ENCODE measurements at regions not wholly inside any gene's neighbourhood (a gene's known extent, or its start where the extent isn't known, plus 50 kb on each side); places are given as distances from the start of the nearest gene placed in this dataset.
"Not testable (repeated sequence)": the region's sequence is repeated elsewhere in the genome, so short reads cannot be mapped to it uniquely, and the experiment has no call there.

DNA sequence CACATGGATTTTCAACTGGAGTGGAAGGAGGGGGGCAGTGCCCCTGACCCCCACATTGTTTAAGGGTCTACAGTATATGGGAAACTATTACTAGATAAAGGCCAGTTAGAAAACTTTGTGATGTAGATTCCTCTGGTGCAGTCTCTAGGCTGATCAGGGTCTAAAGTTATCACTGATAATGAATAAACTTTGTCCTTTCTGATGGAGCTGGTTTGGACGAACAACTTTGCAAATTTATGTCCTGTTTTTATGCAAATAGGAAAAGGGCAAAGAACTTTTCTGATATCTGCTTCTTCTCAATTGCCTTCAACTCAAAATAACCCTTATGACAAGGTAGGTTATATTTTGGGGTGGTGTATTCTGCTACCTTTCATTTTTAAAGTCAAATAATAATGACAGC, 829.2 kb upstream of the ACVR2A start:
- DNase-seq (ENCODE audit: low read depth), result no peak

DNA sequence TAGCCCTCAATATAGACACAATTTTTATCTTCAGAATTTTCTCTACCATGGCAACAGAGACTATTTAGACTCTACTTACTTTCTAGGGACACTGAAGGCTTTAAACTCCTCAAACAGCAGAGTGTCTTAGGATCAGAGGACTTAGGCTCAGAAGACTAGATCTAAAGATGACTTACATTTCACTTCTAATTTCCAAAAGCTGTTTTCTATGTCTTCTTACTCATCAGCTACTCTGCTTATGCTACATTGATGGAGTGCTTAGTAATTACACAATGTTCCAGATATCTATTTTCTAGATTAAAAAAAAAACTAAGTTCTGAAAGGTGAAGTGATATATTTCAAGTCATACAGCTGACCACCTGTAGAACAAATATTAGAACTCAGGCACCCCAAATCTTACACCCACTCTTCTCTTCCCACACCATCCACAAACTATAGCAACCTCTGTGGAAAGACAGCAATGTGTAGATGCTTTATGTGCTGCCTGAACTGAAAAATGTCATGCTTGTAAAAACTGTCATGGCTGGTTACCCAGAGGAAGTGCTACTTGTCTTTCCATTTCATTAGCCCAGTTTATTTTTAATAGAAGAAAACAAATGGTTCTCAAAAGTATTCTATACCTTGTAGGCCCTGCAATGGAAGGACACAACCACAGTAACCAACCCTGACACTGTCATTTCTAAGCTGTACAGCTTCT, 831.0 kb upstream of the ACVR2A start:
- DNase-seq (ENCODE audit: low read depth), result no peak

DNA sequence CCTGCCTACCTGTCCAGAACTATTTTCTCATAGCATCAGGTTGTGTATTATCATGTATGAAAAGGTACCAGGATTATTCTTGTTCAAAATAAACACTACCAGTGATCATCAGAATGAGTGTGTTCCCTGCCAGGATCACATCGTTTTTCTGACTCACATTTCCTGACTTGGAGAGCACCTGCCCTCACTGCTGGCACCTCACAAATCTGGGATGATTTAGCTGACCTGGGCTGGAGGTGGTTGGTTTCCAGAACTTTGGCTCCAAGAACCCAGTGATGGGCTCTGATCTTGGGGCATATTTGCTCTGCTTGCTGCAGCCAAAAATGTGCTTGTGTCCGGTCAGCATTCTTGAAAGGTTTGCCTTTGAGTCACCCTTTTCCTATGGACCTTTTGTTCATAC, 836.3 kb upstream of the ACVR2A start:
- no peak for DNase-seq (ENCODE audit: low read depth)

DNA sequence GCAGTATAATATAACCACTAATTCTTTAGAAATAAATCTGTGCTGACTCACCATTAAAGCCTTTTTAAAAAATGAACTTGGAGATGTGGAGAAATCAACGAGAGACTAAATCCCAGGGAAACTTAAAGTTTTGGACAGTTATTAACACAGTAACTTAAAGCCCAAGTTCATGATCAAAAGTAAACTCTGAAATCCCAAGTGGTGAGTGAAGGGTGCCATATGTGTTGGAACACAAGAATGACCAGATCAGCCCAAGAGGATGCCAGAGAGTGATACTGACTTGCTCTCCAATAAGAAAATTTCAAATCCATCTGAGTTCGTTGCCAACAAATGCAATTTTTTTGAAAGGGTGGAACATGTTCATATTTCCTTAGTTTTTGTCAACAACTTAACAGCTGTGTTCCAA, 838.1 kb upstream of the ACVR2A start:
- DNase-seq (ENCODE audit: low read depth), result no peak

DNA sequence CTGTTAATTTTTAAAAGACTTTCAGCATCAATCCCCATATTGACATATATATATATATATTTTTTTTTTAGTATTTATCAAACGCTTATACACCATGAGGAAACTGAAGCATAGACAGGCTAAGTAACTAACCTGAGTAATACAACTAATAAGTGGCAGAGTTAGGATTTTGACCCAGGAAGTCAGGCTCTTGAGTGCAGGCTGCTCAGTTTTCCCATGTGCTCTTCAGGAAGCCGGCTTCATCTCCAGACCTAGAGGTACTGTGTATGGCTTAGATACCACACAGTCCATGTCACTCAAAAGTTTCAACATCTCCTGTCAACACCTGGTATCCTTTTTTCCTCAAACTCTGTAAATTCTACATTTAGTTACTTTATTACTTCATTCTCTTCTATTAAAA, 841.7 kb upstream of the ACVR2A start:
- DNase-seq (ENCODE audit: low read depth), result no peak

DNA sequence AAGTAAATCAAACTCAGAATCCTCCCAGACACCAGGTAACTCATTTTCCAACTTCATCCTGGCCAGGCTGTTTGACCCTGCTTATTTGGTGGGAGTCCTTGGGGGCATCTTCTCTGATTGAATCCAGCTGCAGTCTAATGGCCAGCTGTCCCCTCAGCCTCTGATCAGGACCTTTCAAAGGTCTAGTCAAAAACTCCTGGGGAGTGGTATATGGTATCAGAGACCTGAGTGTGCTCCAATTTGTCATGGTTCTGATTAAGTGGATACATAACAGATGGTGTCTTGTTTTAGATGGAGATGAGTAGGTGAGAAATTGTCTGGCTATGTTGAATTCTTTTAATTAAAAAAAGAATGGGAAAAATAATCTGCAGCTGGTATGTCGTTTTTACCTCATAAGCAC, 842.6 kb upstream of the ACVR2A start:
- no peak for DNase-seq (ENCODE audit: low read depth)

DNA sequence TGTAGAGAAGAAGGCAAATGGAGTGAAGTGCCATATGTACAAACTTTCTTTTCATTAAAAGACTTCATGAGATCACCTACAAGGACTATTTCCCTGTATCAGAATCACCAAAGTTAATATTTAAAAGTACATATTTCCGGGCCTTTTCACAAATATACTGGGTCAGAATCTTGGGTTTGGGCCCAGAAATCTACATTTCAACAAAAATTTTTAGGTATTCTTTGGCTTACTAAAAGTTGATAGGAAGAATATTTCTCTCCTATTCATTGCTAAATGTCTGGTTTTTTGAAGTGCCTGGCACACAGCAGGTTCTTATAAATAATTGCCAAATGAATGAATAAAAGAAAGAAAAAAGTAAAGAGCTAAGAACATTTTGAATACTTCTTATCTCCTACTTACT, 843.8 kb upstream of the ACVR2A start:
- DNase-seq (ENCODE audit: low read depth), result no peak

DNA sequence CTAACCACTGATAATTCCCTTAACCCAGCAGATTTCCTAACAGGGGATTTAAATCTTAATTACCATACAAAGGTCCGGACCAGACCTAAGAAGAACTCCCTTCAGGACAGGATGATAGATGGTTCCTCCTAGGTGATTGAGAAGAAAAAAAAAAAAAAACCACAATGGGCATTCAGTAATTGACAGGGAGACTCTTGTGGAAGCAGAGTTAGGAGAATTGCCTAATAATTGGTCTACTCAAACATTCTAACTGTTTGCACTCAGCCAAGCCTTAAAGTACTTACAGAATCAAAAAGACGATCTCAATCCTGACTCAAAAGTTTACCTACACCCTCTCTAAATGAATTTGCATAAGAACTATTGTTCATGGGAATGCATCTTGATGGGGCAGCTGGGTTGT, 844.7 kb upstream of the ACVR2A start:
- not testable (repeated sequence) for DNase-seq (ENCODE audit: low read depth)

DNA sequence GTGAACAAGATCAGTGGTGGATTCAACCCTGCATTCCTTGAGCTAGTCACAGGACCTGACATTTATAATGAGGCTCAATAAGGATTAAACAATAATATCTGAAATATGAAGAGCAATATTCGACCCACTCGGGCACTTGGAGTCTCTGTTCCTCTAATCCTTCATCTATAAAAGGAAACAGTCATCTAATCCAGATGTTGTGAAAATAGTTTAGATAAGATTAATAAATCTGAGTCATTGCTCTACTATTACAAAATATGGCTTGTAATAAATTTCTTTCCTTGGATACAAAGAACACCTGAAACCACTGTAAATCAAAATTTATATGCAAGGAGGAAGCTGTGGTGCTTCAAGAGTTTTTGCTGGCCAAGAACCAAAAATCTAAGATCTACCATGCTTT, 846.9 kb upstream of the ACVR2A start:
- no peak for DNase-seq (ENCODE audit: low read depth)

DNA sequence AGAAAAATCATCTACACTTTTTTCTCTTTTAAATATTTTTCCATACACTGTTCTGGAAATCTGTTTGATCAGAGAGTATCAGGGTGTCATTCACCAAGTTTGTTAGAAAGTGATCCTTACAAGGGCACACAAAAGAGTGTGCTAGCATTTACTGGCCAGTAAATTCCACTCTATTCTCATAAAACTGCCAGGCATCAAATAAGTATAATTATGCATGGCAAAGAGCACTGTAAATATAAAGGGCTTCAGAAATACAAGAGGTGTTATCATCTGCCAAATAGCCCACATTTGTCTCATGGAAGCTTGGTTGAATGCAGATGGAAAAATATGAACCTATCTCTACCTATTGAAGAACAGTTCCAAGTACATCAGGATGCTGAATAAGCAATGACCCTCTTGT, 847.3 kb upstream of the ACVR2A start:
- no peak for DNase-seq (ENCODE audit: low read depth)

DNA sequence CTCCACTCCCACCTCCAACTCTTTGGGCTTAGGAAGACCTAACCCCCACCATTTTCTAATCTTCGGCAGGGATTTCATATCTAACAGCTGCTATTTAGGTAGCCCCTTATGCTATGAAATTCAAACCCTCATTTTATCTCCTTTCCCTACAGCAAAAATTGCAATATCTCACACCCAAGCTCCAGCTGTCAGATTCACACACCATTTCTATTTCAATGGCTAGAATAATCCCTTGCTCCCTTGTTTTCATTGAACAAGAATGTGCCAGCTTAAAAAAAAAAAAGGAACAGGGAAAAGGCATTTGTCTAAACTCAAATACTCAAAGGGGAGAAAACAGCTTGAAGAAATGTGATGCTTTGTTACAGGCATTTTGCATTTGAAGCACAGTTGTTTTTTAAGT, 850.6 kb upstream of the ACVR2A start:
- DNase-seq (ENCODE audit: low read depth), result no peak

DNA sequence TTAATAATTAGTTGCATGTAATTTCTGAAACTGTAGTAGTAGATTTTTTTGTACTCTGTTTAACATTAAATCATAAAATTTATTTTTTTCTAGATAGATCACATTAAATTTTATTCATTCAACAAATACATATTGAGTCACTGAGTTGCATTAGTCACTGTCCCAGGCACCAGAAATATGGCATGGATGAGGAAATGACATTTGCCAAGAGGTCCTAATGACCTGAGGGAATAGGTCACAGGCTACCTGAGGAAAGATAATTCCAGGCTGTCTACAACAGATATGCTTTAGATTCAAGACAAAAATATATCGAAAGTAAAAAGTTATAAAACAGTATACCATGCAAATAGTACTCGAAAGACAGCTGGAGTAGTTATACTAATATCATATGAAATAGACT, 852.4 kb upstream of the ACVR2A start:
- DNase-seq (ENCODE audit: low read depth), result no peak

DNA sequence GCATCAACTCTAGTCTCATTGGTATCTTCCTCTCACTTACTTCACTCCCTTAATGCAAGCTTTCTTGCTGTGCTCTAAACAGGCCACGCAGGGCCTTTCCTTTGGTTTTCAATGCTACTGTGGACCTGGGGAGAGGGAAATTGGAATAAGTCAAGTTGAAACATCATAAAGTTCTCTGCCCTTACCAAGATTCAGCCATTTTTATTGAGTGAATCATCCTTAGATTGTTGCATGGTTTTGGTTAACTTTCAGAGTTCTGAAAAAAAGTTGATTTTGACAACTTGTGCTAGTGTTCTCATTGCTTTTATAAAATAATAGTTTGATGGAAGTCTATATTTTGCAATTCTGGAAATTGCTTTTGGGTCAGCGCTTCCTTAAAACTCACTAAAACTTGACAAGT, 852.8 kb upstream of the ACVR2A start:
- no peak for DNase-seq (ENCODE audit: low read depth)

DNA sequence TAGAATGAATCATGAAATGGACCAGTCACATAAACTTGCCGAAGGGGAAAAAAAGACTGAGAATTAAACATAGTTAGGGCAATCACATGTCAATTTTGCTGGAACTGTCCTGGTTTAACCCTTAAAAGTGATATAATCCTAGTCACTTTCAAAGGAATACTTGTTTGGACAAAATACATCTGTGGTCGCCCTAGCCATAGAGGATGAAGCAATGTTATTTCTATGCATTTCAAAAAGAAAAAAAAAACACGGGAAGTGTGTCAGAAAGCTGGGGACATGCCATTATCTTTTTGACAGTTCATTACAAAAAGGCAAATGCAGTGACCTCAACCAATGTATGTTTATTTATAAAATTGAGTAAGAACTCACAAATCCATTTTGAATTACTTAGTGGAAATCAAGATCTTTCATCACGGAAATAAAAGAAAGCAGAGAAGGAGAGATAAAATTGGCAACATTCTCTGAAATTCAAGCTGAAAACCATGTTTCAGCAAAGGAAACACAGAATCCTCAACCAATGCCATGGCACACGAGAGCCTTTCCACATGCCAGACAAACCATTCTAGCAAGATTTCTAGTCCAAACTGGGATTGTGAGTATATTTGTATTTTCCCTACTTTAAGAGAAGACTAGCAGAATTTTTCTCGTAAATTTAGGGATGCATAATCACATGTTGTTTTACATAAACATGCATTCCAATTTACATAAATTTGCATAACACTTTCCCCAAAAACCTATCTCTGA, 854.3 kb upstream of the ACVR2A start:
- DNase-seq (ENCODE audit: low read depth), result no peak

DNA sequence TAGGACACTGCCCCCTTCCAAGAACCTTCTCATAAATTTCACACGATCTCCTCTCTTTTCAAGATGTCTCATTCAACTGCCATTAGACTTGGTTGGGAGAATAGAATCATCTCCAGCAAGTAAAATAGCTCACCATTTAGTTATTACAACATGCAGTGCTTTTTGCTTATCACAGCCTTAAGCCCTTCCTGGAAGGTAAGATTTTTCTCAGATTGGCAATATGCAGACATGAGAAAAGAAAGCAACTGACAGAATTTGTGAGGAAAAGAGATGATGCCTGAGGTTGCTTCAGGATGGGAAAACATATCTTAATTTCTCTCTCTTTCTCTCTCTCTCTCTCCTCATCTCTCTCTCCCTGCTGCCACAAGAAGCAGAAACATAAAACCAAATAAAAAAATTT, 855.1 kb upstream of the ACVR2A start:
- DNase-seq (ENCODE audit: low read depth), result no peak

DNA sequence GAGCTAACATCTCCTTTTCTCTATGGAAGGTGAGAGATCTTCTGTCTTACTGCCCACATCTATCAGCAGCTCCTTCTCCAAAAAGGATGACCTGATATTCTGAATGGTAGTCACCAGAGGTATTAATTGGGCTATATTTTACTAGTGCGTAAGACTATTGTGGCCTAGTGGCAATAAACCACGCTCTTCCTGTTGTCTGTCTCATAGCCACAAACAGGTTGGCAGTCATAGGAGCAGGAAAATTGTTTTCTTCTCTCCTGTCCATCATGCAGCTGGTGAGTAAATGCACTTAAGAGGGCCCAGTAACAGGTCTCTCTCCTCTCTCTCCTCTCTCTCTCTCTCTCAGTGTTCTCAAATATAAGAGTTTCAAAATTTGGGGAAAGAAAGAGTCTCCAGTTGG, 856.8 kb upstream of the ACVR2A start:
- no peak for DNase-seq (ENCODE audit: low read depth)

DNA sequence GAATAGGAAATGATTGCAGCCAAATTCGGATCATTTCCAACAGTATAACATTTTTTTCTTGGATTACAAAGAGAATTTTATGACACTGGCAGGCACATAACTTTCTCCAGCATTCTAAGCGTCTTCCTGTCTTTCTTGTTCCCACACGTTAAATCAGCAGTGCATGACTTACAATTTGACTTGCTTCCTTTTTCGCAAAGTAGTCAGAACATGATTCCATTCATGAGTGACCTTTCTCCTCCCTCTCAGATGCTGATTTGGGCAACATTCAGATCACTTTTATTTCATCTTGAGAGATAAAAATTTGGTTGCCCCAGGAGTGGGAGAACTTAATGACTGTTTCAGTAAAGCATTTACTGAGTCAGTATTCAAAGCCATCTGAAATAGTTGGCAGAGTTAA, 858.7 kb upstream of the ACVR2A start:
- DNase-seq (ENCODE audit: low read depth), result no peak

DNA sequence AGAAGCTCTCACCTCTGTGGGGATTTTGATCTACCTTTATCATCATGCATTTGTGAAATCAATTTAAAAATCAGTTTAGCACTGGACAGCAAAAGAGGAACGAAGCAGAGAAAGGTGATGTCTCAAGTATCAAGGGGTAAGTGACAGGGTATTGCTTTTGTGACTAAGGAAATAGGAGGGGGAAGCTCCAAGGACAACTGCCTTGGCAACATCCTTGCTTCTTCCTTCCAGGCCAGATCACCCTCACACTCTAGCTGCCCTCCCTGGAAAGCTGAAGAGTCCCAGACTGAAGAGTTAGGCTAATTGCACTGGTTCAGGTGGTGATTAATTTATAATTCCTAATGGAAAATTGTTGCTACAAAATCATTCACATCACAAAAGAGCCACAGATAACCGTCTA, 859.1 kb upstream of the ACVR2A start:
- DNase-seq (ENCODE audit: low read depth), result no peak

DNA sequence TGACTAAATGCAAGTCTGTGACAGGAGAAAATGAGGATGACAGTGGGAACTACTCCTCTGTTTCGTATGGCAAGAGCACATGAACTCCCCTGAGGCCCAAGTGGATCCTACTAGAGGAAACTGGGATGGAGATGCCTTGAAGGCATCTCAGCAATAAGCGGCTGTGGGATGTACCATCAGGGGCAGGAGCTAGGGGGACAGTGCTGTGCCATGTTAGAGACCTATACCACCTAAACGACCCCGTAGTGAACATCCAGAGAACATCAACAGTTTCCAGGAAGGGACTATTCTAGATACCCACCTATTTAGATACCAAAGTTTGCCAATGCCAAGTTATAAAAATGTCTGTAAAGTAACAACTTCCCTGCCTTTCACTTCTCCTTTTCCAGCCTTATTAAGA, 860.8 kb upstream of the ACVR2A start:
- no peak for DNase-seq (ENCODE audit: low read depth)

DNA sequence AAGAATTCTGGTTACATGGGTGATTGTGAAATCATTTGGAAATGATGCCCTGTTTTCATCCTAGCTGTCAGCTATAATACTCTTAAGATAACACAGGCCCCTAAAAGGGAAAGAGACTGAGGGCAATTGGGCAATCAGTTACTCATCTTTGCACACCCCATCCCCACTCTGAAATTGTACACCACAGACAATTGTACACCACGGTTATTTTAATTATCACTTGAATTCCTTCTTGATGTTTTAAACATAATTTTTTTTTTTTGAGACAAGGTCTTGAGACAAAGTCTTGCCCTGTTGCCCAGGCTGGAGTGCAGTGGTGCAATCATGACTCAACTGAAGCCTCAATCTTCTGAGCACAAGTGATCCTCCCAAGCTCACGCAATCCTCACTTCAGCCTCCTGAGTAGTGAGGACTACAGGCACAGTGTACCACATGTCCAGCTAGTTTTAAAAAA, 862.4 kb upstream of the ACVR2A start:
- DNase-seq (ENCODE audit: low read depth), result peak; percentile 60

DNA sequence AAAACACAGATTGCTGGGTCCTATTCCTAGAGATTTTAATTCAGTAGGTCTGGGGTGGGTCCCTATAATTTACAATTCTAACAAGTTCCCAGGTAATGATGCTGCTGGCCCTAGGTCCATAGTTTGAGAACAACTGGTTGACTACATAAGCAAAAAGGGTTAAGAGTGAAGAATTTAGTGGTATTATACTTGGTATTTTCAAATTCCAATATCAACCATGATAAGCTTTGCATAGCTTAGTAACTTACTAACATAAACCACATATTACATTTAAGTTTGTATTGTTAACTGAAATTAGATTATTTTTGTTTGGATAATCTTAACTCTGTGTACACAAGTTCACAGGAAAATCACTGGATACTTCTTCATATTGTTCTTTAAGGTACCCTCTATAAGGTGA, 862.9 kb upstream of the ACVR2A start:
- DNase-seq (ENCODE audit: low read depth), result no peak

DNA sequence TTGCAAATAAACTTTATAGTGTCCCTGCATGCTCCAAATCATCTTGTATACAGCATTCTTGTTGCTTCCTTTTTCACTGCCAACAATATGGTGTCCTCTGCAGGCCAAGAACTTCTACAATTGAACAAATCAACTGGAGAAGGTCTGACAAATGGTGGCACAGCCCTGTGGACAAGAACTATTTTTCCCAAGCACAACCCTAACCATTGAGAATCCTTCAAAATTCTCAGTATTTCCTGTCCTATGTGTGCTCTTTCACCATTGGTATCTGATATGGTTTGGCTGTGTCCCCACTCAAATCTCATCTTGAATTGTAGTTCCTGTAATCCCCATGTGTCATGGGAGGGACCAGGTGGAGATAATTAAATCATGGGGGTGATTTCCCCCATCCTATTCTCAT, 865.1 kb upstream of the ACVR2A start:
- no peak for DNase-seq (ENCODE audit: low read depth)

DNA sequence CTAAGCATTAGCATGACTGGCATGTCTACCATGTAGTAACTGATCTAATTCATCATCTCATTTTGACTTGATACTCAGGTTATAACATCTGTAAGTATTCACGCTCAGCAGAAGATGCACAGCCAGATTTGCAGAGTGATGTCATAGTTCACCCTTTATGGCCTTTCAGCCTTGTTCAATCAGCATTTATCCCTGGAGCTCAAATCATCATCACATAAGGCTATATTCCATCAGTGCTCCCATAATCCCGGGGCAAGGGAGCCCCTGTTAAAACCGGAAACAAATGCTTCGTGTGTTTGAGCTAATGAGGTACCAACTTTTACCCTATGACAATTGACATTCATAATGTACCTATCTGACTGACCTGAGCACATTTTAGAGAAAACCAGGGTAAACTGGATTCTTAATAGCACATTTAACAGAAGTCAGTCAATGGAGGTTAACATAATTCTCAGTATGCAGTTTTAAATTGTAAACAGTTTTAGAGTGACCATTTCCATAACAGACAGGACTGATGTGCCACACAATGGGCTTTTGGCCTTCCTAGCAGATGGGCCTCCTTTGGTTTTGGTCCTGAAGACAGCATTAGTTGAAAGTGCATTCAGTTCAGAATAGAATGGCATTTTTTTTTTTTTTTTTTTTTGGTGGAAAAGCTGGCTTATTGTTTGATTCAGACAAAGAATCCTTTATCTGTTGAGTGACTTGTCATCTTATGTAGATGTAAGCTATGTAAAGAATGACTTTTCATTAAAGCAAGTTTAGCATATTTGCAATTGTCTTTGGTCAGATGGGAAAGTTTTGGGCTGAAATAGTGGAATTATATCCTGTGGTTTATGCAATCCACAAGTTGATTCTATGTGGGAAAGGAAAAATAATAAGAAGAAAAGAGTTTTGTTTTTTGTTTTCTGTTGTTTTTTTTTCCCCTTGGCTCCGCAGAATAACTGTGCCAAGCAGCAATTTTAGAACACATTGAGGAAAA, 866.0 kb upstream of the ACVR2A start:
- no peak for DNase-seq (ENCODE audit: low read depth)

All from non-pigmented ciliary epithelial cell (primary cell).